ENCODE measurements at regions not wholly inside any gene's neighbourhood (a gene's known extent, or its start where the extent isn't known, plus 50 kb on each side); places are given as distances from the start of the nearest gene placed in this dataset.

GRCh38 chr3:194253270-194253669, 97.9 kb downstream of the CPN2 start:
- Histone ChIP-seq H3K4me1 (ENCODE audit: low read length) (no peaks in the 10 kb centered on the region), H3K36me3 (replicated peaks; ENCODE audit: insufficient read depth, low read length) (no peaks in the 10 kb centered on the region), H3F3A (ENCODE audit: insufficient read depth, low read length) (no peaks in the 10 kb centered on the region), H2AFZ (ENCODE audit: low read length) (no peak overlapping the region), H4K20me1 (ENCODE audit: insufficient read depth, low read length) (no peaks in the 10 kb centered on the region), H3K79me2 (ENCODE audit: low read length) (no peaks in the 10 kb centered on the region), H3K9ac (ENCODE audit: low read length) (no peak overlapping the region), H3K4me3 (ENCODE audit: low read length) (no peak overlapping the region), H3K27me3 (replicated peaks; ENCODE audit: insufficient read depth, low read length) (no peaks in the 10 kb centered on the region), H3K9me2 (replicated peaks; ENCODE audit: insufficient read depth, low read length) (no peaks in the 10 kb centered on the region), H3K9me3 (replicated peaks; ENCODE audit: insufficient read depth, low read length) (no peaks in the 10 kb centered on the region), H3K27ac (ENCODE audit: low read length) (no peak overlapping the region), H3K4me2 (ENCODE audit: low read depth, low read length) (no peak overlapping the region)
- DNase-seq, result no peak
- TF ChIP-seq EZH2 (optimal IDR thresholded peaks at IDR 0.05; ENCODE audit: low read depth, low read length) (no peak), EZH2phosphoT487 (IDR thresholded peaks at IDR 0.05; ENCODE audit: low read length) (no peak)
- TF ChIP-seq, protein P1, sequence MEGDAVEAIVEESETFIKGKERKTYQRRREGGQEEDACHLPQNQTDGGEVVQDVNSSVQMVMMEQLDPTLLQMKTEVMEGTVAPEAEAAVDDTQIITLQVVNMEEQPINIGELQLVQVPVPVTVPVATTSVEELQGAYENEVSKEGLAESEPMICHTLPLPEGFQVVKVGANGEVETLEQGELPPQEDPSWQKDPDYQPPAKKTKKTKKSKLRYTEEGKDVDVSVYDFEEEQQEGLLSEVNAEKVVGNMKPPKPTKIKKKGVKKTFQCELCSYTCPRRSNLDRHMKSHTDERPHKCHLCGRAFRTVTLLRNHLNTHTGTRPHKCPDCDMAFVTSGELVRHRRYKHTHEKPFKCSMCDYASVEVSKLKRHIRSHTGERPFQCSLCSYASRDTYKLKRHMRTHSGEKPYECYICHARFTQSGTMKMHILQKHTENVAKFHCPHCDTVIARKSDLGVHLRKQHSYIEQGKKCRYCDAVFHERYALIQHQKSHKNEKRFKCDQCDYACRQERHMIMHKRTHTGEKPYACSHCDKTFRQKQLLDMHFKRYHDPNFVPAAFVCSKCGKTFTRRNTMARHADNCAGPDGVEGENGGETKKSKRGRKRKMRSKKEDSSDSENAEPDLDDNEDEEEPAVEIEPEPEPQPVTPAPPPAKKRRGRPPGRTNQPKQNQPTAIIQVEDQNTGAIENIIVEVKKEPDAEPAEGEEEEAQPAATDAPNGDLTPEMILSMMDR (IDR thresholded peaks at IDR 0.05; ENCODE audit: low read length), result no peak

- Histone ChIP-seq H3K79me2 (ENCODE audit: low read length) (no peaks in the 10 kb centered on the region), H3K27ac (ENCODE audit: low read length) (no peak overlapping the region), H3K9me3 (replicated peaks; ENCODE audit: insufficient read depth, low read length) (no peaks in the 10 kb centered on the region), H2AFZ (ENCODE audit: low read length) (no peak overlapping the region), H3K9ac (ENCODE audit: low read length) (no peak overlapping the region), H4K20me1 (ENCODE audit: insufficient read depth, low read length) (no peaks in the 10 kb centered on the region), H3K9me2 (replicated peaks; ENCODE audit: insufficient read depth, low read length) (no peaks in the 10 kb centered on the region), H3K27me3 (replicated peaks; ENCODE audit: insufficient read depth, low read length) (no peaks in the 10 kb centered on the region), H3F3A (ENCODE audit: insufficient read depth, low read length) (no peaks in the 10 kb centered on the region), H3K4me3 (ENCODE audit: low read length) (no peak overlapping the region), H3K4me1 (ENCODE audit: low read length) (no peaks in the 10 kb centered on the region), H3K36me3 (replicated peaks; ENCODE audit: insufficient read depth, low read length) (no peaks in the 10 kb centered on the region), H3K4me2 (ENCODE audit: low read depth, low read length) (no peak overlapping the region)
- DNase-seq, result no peak
- no peak for TF ChIP-seq EZH2 (optimal IDR thresholded peaks at IDR 0.05; ENCODE audit: low read depth, low read length)
- TF ChIP-seq, protein P1 (IDR thresholded peaks at IDR 0.05; ENCODE audit: low read length), result no peak
- no peak for TF ChIP-seq EZH2phosphoT487 (IDR thresholded peaks at IDR 0.05; ENCODE audit: low read length)
These were observed 97.1 kb downstream of the CPN2 start for GRCh38 chr3:194254040-194254439.

- Histone ChIP-seq H3K27me3 (replicated peaks; ENCODE audit: insufficient read depth, low read length) (no peaks in the 10 kb centered on the region), H3K4me2 (ENCODE audit: low read depth, low read length) (no peak overlapping the region), H3F3A (ENCODE audit: insufficient read depth, low read length) (no peaks in the 10 kb centered on the region), H3K36me3 (replicated peaks; ENCODE audit: insufficient read depth, low read length) (no peaks in the 10 kb centered on the region), H3K9me3 (replicated peaks; ENCODE audit: insufficient read depth, low read length) (no peaks in the 10 kb centered on the region), H3K9ac (ENCODE audit: low read length) (no peak overlapping the region), H2AFZ (ENCODE audit: low read length) (no peak overlapping the region), H3K4me1 (ENCODE audit: low read length) (no peaks in the 10 kb centered on the region), H4K20me1 (ENCODE audit: insufficient read depth, low read length) (no peaks in the 10 kb centered on the region), H3K27ac (ENCODE audit: low read length) (no peak overlapping the region), H3K4me3 (ENCODE audit: low read length) (no peak overlapping the region), H3K79me2 (ENCODE audit: low read length) (no peaks in the 10 kb centered on the region), H3K9me2 (replicated peaks; ENCODE audit: insufficient read depth, low read length) (no peaks in the 10 kb centered on the region)
- TF ChIP-seq EZH2phosphoT487 (IDR thresholded peaks at IDR 0.05; ENCODE audit: low read length) (no peak), EZH2 (optimal IDR thresholded peaks at IDR 0.05; ENCODE audit: low read depth, low read length) (no peak)
- TF ChIP-seq, protein P1 (IDR thresholded peaks at IDR 0.05; ENCODE audit: low read length), result no peak
- no peak for DNase-seq
These were observed 95.7 kb downstream of the CPN2 start for GRCh38 chr3:194255252-194256039.
